ENCODE measurements at regions not wholly inside any gene's neighbourhood (a gene's known extent, or its start where the extent isn't known, plus 50 kb on each side); places are given as distances from the start of the nearest gene placed in this dataset.
"Not testable (repeated sequence)": the region's sequence is repeated elsewhere in the genome, so short reads cannot be mapped to it uniquely, and the experiment has no call there.

- DNase-seq (ENCODE audit: extremely low spot score, unreplicated experiment): no peak
- no peak overlapping the region for H3K27ac Mint-ChIP-seq
- H3K36me3 Mint-ChIP-seq: no peaks in the 10 kb centered on the region
- H3K27me3 Mint-ChIP-seq: no peaks in the 10 kb centered on the region
- TF ChIP-seq CTCF (conservative IDR thresholded peaks at IDR 0.05): no peak
- no peak overlapping the region for H3K4me3 Mint-ChIP-seq
- H3K9me3 Mint-ChIP-seq: no peaks in the 10 kb centered on the region
- no peaks in the 10 kb centered on the region for H3K4me1 Mint-ChIP-seq (ENCODE audit: unreplicated experiment)
Measured at GRCh38 chr3:18208091-18208490, 217.0 kb downstream of the SATB1 start.

GRCh38 chr3:18207226-18207625 is 217.9 kb downstream of the SATB1 start:
- Mint-ChIP-seq H3K27ac (no peak overlapping the region), H3K36me3 (no peaks in the 10 kb centered on the region), H3K4me1 (ENCODE audit: unreplicated experiment) (no peaks in the 10 kb centered on the region), H3K27me3 (no peaks in the 10 kb centered on the region), H3K9me3 (no peaks in the 10 kb centered on the region), H3K4me3 (no peak overlapping the region)
- no peak for TF ChIP-seq CTCF (conservative IDR thresholded peaks at IDR 0.05)
- DNase-seq (ENCODE audit: extremely low spot score, unreplicated experiment): no peak

GRCh38 chr3:18205701-18206100 is 219.4 kb downstream of the SATB1 start:
- H3K27ac Mint-ChIP-seq; H3K9me3 Mint-ChIP-seq; H3K27me3 Mint-ChIP-seq; H3K4me1 Mint-ChIP-seq (ENCODE audit: unreplicated experiment); H3K4me3 Mint-ChIP-seq; H3K36me3 Mint-ChIP-seq; DNase-seq (ENCODE audit: extremely low spot score, unreplicated experiment): not testable (repeated sequence)

GRCh38 chr3:18201315-18201714 is 223.8 kb downstream of the SATB1 start:
- H3K27ac Mint-ChIP-seq: no peak overlapping the region
- no peak overlapping the region for H3K4me3 Mint-ChIP-seq
- H3K9me3 Mint-ChIP-seq: peaks cover 20% of the 10 kb centered on the region
- H3K36me3 Mint-ChIP-seq: no peaks in the 10 kb centered on the region
- no peaks in the 10 kb centered on the region for H3K27me3 Mint-ChIP-seq
- DNase-seq (ENCODE audit: extremely low spot score, unreplicated experiment): no peak
- no peak for TF ChIP-seq CTCF (conservative IDR thresholded peaks at IDR 0.05)
- no peaks in the 10 kb centered on the region for H3K4me1 Mint-ChIP-seq (ENCODE audit: unreplicated experiment)

- H3K27me3 Mint-ChIP-seq: no peaks in the 10 kb centered on the region
- TF ChIP-seq CTCF (conservative IDR thresholded peaks at IDR 0.05): no peak
- no peak overlapping the region for H3K27ac Mint-ChIP-seq
- no peak for DNase-seq (ENCODE audit: extremely low spot score, unreplicated experiment)
- H3K4me3 Mint-ChIP-seq: no peak overlapping the region
- no peaks in the 10 kb centered on the region for H3K36me3 Mint-ChIP-seq
- peaks cover 20% of the 10 kb centered on the region for H3K9me3 Mint-ChIP-seq
- no peaks in the 10 kb centered on the region for H3K4me1 Mint-ChIP-seq (ENCODE audit: unreplicated experiment)
Measured at GRCh38 chr3:18199757-18200156, 225.4 kb downstream of the SATB1 start.

- no peak overlapping the region for H3K27ac Mint-ChIP-seq
- H3K9me3 Mint-ChIP-seq: peaks cover 24% of the 10 kb centered on the region
- DNase-seq (ENCODE audit: extremely low spot score, unreplicated experiment): no peak
- no peak for TF ChIP-seq CTCF (conservative IDR thresholded peaks at IDR 0.05)
- H3K36me3 Mint-ChIP-seq: no peaks in the 10 kb centered on the region
- H3K27me3 Mint-ChIP-seq: no peaks in the 10 kb centered on the region
- H3K4me1 Mint-ChIP-seq (ENCODE audit: unreplicated experiment): no peaks in the 10 kb centered on the region
- H3K4me3 Mint-ChIP-seq: no peak overlapping the region
Measured at GRCh38 chr3:18195836-18196235, 229.3 kb downstream of the SATB1 start.
